Suprapubic skin (tissue), 4 donors: ENCODE measurements at regions not wholly inside any gene's neighbourhood (a gene's known extent, or its start where the extent isn't known, plus 50 kb on each side); places are given as distances from the start of the nearest gene placed in this dataset.

Source experiments
- CTCF ChIP-seq, 2 donors: fragments of 200-600 bp in 1 of 2; fragments of 450-650 bp in 1 of 2; sonication (generic) in 1 of 2; IDR thresholded peaks; one replicate each; pipeline ENCODE4 v1.5.1; 2016 to 2019; ENCODE audit warnings: antibody characterized with exemption in 2 of 2, mild to moderate bottlenecking in 1 of 2, moderate library complexity in 1 of 2
- EP300 ChIP-seq: sonication (generic); formaldehyde crosslinking; IDR thresholded peaks from one replicate; pipeline ENCODE4 v1.6.1; 2017; ENCODE audit warnings: antibody characterized with exemption
- POLR2A ChIP-seq, 2 donors: fragments of 450-650 bp; IDR thresholded peaks; one replicate each; pipeline ENCODE4 v1.6.1; 2017; ENCODE audit warnings: antibody characterized with exemption in 2 of 2, mild to moderate bottlenecking in 2 of 2, moderate library complexity in 2 of 2
- POLR2AphosphoS5 ChIP-seq, 3 donors: sonication (generic); formaldehyde crosslinking; IDR thresholded peaks; one replicate each; pipeline ENCODE4 v1.6.1; 2017; ENCODE audit warnings: antibody characterized with exemption in 3 of 3

- TF ChIP-seq CTCF (IDR thresholded peaks at IDR 0.05), result no peak
- TF ChIP-seq EP300, result no peak
- no peak for TF ChIP-seq POLR2A (IDR thresholded peaks at IDR 0.05)
- no peak for TF ChIP-seq POLR2AphosphoS5 (IDR thresholded peaks at IDR 0.05)
Measured at GRCh38 chr1:5220821-5221220, 566.4 kb downstream of the AJAP1 start.
